Astrocyte of the hippocampus (primary cell): ENCODE measurements at regions not wholly inside any gene's neighbourhood (a gene's known extent, or its start where the extent isn't known, plus 50 kb on each side); places are given as distances from the start of the nearest gene placed in this dataset.
"Not testable (repeated sequence)": the region's sequence is repeated elsewhere in the genome, so short reads cannot be mapped to it uniquely, and the experiment has no call there.

Experiments
- DNase-seq: peaks from one replicate; pipeline ENCODE4 v3.0.0; 2011; ENCODE audit warnings: low read depth, low spot score

DNA sequence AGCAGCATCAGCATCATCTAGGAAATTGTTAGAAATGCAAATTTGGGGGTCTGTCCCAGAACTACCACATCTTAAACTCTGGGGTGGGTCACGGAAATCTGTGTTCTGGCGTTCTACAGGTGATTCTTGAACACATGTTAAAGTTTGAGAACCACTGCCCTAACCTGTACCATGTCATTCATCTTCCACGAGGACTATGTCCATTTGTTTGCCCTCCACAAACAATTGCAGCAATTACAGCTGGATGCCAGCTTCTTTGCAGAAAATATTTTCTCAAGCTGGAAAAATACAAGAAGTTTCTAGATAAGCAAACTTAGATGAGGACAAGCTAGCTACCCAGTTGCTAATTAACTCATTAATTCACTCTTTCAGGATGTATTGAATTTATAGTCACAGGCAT, 54.1 kb downstream of the MAFB start:
- DNase-seq = no peak

DNA sequence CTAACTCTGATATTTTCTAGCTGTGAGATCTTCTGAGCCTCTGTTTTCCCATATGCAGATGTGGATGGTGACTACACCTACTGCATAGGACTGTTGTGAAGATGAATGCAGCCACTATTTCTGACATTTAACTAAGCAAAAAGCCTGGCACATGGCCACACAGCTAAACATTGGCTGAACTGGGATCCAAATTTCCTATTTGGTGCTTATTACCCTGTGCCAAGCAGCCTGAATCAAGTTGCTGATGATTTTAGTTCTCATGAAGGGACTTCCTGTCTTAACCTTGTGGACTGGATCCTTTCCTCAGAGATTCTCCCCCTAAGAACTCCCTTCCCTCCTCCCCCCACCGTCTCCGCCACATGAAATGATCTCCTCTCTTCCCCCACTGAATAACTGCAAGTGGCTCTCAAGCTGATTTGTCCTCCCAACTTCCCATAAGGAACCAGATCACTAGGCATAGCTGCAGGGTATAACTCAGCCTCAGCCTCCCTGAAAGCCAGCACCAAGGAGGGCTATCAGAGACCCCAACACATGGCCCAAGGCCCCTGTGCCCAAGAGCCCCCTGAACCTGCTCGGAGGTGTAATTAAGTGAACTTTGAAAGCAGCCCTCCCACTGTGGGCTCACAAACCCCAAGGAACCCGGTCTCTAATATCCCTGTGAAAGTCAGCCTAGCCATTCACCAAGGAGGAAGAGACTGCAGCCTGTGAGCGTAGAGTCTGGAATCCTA, 55.7 kb downstream of the MAFB start:
- DNase-seq = no peak

DNA sequence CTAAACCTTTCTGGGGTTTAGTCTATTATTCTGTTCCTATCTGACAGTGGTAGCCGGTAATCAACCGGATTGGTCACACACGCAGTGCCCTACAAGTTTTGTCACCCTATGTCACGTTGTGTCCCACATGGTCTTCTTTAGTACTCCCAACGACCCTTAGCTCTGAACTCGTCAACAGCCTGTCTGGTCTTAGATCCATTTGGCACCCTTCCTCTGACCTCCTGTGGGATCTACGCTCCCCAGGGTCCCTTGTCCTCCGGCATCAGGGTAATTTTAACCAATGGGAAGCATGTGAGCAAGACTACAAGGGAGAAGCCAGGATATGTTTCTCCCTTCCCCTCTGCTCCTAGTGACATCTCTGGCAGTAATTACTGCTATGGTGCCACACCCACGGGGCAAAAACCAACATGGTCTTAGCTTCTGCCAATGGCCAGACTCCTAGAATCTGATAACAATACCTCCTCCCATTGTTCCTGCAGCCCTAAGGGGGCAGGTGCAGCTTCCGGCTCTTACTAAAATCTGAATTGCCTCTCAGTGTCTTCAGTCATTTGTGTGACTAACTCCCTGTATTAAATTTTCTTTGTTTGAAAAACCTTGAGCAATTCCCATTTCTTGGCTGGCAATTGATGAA, 56.6 kb downstream of the MAFB start:
- DNase-seq = no peak

DNA sequence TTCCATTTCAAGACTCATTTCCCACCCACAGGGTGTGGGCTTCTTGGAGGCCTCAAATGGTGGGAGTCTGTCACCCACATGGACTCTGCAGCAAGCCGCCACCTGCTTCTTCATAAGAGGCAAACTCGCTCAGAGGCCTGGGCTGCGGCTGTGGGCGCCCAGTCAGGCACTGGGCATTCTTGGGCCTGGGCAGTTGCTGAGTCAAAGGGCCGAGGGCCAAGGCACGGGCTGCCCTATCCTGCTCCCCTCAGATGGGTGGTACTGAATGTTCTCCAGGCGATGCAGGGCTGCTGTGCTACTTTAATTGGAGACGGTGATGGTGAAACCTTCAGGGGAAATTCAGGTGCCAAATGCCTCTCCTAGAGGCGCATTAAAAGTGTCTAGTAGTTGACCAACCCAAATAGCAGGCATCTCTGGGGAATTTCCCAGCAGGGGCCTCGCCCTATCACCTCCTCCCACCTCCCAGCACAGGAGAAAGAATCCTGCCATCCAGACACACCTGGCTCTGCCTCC, 57.9 kb downstream of the MAFB start:
- DNase-seq = no peak

DNA sequence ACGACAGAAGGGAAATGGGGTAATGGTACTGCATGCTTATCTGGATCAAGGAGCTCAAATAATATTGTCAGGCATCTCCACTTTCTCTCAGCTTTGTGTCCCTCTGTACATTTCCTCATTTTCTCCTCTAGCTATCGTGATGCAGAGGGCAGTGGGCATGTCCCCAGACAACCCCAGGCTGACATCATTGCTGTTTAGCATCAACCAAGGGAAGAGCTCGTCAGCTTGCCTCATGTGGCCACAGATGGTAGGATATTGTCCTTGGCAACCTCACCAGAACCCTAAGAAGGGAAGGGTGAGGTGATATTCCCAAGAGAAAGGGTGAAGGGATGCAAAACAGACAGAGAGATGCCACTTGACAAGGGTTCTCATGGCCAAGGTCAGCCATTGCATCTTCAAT, 58.3 kb downstream of the MAFB start:
- DNase-seq = no peak

DNA sequence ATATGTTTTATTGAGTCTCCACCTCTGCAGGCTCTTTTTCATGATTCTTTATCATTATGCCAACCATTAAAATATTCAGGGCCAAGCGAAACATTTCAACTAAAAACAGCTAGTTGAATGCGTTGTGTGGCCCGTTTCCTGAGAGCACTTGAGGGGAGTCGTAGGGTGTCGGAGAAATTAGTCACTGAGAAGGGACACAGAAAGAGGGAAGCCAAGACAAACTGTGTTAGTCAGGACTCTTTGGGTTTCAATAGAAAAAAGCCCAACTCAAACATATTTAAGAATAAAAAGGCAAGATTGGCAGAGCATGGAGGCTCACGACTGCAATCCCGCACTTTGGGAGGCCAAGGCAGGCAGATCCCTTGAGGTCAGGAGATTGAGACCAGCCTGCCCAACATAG, 58.9 kb downstream of the MAFB start:
- no peak for DNase-seq

DNA sequence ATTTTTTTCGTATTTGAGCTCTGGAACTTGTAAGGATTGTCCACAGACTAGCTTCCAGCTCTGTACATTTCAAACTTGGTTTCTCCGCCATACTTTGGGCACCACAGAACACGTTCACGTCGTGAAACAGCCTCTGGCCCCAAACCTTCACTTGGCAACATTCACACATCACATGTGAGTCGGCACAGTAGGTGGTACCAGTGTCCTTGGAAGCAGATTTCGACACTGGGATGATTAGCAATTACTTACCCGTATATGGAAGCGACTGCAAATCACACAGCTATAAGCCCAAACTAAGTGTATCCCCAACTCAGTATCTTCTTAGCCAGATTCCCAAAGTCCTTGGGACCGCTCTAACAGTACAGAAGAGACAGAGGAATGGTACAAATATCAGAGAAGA, 60.2 kb downstream of the MAFB start:
- DNase-seq = no peak

DNA sequence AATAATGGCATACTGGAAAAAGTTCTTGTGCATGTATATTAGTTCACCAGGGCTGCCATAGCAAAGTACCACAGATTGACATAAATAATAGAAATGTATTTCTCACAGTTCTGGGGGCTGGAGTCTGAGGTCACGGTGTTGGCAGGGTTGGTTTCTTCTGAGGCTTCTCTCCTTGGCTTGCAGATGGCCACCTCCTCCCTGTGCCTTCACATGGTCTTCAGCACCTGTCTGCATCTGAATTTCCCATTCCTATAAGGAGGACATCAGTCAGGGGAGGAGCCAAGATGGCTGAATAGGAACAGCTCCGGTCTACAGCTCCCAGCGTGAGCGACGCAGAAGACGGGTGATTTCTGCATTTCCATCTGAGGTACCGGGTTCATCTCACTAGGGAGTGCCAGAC, 70.0 kb downstream of the MAFB start:
- DNase-seq = not testable (repeated sequence)

DNA sequence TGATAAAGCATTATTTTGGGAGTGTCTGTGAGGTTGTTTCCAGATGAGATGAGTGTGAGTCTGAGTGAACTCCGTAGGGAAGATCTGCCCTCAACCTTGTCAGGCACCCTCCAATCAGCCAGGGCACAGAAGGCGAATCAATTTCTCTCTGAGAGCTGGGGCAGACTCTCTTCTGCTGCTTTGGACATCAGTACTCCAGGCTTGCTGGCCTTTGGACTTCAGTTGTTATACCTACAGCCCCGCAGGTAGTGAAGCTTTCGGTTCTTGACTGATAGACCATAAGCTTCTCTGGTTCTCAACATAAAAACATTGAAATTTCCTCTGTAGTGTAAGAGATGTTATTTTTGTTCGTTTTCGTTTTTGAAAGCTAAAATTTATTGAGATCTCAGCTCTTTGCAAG, 71.4 kb downstream of the MAFB start:
- no peak for DNase-seq

DNA sequence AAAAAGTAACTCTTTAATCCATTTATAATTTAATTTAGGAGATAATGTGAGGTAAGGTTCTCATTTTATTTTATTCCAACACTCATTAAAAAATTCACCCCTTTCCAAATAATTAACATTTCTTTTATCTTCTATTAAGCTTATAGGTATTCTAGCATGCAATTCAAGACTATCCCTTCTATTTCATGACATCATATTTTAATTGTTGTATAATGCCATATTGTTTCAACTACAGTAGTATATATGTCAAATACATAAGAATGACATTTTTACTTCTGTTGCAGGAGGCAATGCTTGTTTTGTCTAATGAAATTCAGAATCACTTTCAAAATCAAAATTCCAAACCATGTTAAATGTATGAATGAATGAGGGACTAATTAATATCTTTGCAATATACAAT, 76.2 kb downstream of the MAFB start:
- no peak for DNase-seq

DNA sequence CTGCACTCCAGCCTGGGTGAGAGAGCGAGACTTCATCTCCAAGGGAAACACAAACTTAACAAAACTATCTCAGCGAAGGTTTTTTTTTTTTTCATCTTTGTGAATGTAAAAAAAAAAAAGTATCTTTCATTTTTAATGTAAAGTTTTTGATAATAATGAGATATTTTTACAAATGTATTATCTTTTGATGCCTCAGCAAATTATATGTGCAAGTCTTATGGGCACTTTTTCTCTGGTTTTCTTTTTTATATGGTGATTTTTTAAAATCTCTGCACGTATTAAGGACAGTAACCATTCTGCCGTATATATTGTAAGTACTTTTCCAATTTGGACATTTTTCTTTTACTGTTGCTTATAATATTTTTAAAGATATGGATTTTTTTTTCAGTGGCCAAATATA, 76.8 kb downstream of the MAFB start:
- DNase-seq = no peak

DNA sequence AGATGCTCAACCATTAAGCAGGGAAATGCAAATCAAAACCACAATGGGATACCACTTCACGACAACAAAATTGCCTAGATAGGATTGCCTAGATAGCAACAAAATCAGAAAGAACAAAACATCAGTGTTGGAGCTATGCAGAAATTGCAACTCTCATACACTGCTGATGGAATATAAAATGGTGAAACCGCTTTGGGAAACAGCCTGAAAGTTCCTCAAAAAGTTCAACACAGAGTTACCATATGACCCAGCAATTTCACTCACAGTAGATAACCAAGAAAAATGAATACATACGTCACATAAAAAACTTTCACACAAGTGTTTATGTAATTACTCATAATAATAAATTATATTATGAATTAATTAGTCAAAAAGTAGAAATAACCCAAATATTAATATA, 78.3 kb downstream of the MAFB start:
- DNase-seq = no peak

DNA sequence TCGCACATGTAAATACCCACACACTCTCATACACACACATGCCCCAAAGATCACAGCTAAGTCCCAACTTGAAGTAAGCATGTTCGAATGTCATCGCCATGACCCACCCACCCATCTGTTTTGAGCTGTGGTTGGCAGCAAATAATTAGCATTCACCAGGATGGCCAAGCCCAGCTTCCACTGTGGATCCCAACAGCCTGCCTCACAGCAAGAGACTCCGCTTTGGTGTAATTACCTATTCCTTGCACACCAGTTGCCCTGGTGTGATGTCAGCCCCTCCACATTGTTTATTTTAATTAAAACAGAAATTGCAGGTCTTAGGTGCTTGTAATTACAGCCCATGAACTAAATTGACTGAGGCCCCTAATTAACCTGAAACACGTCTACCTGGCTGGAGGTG, 81.1 kb downstream of the MAFB start:
- DNase-seq = no peak

DNA sequence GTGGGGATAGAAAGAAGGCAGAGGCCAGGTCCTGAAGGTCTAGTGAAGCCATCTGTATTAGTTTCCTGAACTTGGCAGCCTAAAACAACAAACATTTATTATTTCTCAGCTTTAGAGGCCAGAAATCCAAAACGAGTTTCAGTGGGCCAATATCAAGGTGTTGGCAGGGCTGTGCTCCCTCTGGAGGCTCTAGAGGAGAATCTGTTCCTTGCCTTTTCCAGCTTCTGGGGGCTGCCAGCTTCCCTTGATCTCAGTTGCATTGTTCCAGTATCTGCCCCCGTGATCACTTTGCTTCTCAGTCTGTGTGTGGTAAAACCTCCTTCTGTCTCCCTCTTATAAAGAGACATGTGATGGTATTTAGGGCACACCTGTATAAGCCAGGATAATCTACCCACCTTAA, 82.4 kb downstream of the MAFB start:
- DNase-seq = no peak

DNA sequence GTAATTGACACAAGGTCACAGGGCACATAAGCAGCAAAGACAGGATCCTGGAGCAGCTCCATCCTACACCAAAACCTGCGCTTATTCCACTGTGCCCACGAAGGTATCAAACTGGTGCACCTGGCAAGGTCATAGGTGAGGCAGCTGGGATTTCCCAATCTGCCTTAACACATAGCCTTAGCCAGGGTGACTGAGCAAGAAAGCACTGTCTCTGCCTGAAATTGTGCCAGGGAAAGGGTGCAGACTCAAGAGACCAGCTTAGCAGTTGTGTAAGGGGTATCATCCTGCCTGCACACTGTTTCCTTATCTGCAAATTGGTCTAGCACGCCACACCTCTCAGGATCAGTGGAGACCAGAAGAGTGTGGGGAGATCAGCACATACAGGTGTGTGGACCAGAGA, 82.8 kb downstream of the MAFB start:
- no peak for DNase-seq

DNA sequence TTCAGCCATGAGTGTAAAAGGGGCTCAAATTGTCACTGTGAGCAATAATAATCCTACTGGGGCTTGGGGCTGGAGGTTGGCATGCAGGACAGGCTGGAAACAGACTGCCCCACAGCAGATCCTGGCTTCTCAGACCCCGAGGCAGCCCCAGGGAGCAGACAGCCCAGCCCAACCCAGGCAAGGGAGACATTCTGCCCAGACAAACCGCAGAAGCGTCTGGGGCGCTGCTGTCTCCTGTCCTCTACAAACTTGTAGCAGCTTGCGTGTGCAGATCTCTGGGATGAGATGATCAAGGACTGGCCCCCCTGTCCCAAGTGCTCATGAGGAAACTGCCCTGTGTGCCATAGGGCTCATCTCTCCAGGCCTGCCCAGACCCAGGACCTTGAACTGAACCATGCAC, 84.6 kb downstream of the MAFB start:
- no peak for DNase-seq

DNA sequence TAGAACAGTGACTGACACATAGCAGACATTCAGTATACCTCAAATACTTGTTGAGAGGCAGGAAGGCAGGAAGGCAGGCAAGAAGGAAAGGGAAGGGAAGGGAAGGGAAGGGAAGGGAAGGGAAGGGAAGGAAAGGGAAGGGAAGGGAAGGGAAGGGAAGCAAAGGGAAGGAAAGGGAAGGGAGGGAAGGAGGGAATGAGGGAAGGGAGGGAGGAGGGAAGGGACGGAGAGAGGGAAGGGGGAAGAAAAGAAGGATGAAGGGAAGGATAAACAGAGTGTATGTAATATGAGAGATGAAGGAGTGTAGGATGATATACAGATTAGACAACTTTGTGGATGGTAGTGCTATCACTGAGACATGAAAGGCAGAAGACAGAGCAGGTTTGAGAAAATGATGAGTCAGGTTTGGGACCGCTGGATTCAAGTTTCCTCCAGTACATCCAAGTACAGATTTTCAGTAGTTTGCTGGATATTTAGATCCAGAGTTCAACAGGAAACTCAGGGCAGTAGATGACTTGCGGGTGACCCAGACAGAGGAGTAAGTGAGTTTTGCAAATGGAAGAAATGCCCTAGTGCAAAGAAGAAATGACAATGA, 85.9 kb downstream of the MAFB start:
- DNase-seq = no peak

DNA sequence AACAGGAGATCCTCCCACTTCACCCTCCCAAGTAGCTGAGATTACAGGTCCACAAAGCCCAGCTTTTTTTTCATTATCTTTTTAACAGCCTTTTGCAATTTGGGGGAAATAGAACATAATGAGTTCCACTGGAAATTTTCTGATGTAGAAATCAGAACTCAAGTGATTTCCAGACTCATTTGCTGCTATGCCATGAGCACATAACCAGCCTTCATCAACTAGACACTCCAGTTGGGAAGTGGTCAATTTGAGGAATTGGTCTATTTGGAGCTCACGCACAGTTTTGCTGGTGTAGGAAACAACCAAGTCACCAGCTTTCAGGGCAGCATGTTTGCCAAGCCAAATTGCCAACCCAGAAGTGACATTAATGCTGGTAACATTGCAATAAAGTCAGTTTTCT, 86.7 kb downstream of the MAFB start:
- no peak for DNase-seq

DNA sequence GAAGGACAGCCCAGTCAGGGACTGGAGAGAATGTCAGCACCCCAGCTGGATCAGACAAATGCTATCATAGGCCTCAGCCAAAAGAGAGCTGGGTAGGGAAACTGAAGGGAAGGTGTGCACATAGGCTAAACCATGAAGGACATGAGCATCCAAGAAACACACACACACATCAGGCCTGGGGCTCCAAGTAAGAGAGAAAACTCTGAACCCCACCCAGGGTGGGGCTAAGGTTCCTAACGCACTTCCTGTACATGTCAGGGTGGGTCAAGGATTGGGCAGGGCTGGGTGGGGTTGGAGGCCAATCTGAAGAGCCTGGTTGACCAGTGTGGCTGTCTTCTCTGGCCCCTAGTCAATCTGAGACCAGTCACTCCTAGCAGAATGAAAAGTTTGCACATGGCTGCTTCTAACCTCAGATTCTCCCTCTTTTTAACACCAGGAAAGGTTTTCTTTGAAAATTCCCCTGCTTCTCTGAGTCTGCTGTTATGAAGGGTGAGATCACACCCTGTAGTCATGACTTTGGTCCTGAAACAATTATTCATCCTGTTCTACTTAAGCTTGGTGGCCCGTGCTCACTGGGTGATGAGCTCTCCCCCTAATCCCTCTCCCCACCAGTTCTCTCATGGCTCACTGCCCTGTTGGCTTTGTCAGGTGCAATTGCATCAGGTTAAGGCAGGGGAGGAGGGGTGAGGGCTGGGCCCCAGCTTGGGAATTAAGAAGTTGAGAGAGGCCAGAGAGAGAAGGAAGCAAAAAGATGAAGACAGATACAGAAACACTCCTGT, 88.4 kb downstream of the MAFB start:
- DNase-seq = no peak

DNA sequence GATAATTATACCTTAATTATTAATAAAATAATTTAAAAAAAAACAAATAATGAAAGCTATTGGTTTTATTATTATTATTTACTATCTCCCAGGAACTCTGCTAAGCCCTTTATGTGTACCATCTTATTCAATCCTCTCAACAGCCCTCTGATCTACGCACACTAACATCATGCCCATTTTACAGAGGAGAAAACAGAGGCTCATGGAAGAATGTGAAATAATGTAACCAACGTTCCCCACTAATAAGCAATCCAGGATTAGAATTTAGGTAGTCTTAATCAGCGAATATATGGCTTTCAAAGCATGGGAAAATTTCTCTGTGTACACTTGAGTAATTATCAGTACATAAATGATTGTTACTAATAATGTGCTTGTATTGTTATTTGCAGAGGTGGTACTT, 89.0 kb downstream of the MAFB start:
- no peak for DNase-seq

DNA sequence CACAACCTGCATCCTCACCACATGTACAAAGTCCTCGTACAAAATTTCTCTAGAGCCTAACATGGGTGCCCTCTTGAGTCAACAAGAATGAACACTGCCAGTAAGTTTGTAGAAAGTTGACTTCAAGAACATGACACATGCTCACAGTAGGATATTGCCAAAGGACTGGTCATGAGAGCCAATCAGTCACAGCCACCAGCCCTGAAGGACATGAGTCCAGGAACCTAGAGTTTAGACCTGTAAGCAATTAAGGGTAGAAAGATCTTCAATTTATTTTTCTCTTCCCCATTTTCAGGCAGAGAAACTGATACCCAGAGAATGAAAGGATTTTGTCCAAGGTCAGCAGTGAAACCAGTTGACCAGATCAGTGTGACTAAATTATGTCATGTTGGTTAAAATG, 96.1 kb downstream of the MAFB start:
- no peak for DNase-seq

DNA sequence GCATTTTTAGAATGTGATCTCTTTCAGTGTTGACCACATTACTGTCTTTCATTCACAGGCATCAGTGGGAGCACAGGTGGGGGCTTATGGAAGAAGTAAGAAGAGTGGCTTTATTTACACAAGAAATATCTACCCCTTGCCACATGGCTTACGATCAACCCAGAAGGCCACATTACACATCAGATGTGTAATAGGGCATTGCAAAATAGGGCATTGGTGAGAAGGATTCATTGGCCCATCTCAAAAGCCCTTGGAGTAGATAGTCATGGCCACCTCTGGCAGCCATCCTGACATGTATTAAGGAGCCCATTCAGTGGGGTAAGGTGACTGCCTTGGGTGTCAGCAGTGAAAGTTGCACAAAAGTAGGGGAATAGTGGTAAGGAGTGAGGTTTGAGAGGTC, 97.5 kb downstream of the MAFB start:
- DNase-seq = no peak
